Ovary (tissue), 3 donors: ENCODE measurements at regions not wholly inside any gene's neighbourhood (a gene's known extent, or its start where the extent isn't known, plus 50 kb on each side); places are given as distances from the start of the nearest gene placed in this dataset.

ENCODE experiments used
- CTCF ChIP-seq, 3 donors: fragments of 450-650 bp in 2 of 3; fragments of 200-600 bp in 1 of 3; IDR thresholded peaks; one replicate each; pipeline versions ENCODE4 v1.5.1 to v1.8.0; 2016 to 2022; ENCODE audit warnings: antibody characterized with exemption in 3 of 3, mild to moderate bottlenecking in 1 of 3
- POLR2A ChIP-seq: fragments of 450-650 bp; IDR thresholded peaks from one replicate; pipeline ENCODE4 v1.6.1; 2017; ENCODE audit warnings: antibody characterized with exemption, mild to moderate bottlenecking, moderate library complexity
- donor health status: DM: no; HTN: no; CAD: no.

GRCh38 chr1:88111816-88112215, 572.3 kb upstream of the PKN2 start:
- TF ChIP-seq CTCF (IDR thresholded peaks at IDR 0.05) = no peak
- no peak for TF ChIP-seq POLR2A
